ENCODE measurements at regions not wholly inside any gene's neighbourhood (a gene's known extent, or its start where the extent isn't known, plus 50 kb on each side); places are given as distances from the start of the nearest gene placed in this dataset.
"Not testable (repeated sequence)": the region's sequence is repeated elsewhere in the genome, so short reads cannot be mapped to it uniquely, and the experiment has no call there.

- Histone ChIP-seq H3K9me3 (ENCODE audit: insufficient read depth, low read depth, low read length) (peaks cover 10% of the 10 kb centered on the region; the same call in 1 of the 2 replicates), H3K9ac (ENCODE audit: low read depth, low read length, poor library complexity, severe bottlenecking) (no peak overlapping the region), H2AFZ (ENCODE audit: low read length) (no peak overlapping the region), H3K4me3 (ENCODE audit: low read length, poor library complexity, severe bottlenecking) (no peak overlapping the region), H3K27me3 (ENCODE audit: insufficient read depth, low read length, poor library complexity, severe bottlenecking) (no peaks in the 10 kb centered on the region), H3K36me3 (ENCODE audit: insufficient read depth, low read length) (no peaks in the 10 kb centered on the region), H3K4me2 (ENCODE audit: low read depth, low read length, poor library complexity, severe bottlenecking) (no peak overlapping the region), H3K79me2 (ENCODE audit: insufficient read depth, low read length) (no peaks in the 10 kb centered on the region), H4K20me1 (ENCODE audit: insufficient read depth, low read length, poor library complexity, severe bottlenecking) (no peaks in the 10 kb centered on the region), H3K9me2 (replicated peaks; ENCODE audit: low read depth, low read length) (no peaks in the 10 kb centered on the region), H3K4me1 (ENCODE audit: insufficient read depth, low read length, poor library complexity, severe bottlenecking) (peaks cover 11% of the 10 kb centered on the region), H3F3A (ENCODE audit: low read depth) (no peaks in the 10 kb centered on the region)
- TF ChIP-seq CTCF (conservative IDR thresholded peaks at IDR 0.05; ENCODE audit: low read length): no peak
- no peak for TF ChIP-seq EZH2phosphoT487 (IDR thresholded peaks at IDR 0.05; ENCODE audit: borderline replicate concordance)
These were observed 184.2 kb upstream of the TMEM196 start for GRCh38 chr7:19957664-19958063.

GRCh38 chr7:19954166-19954565 is 180.7 kb upstream of the TMEM196 start:
- not testable (repeated sequence) for H3K4me2 ChIP-seq (ENCODE audit: low read depth, low read length, poor library complexity, severe bottlenecking); H3K36me3 ChIP-seq (ENCODE audit: insufficient read depth, low read length); H3K4me3 ChIP-seq (ENCODE audit: low read length, poor library complexity, severe bottlenecking); H3K79me2 ChIP-seq (ENCODE audit: insufficient read depth, low read length); H3K9ac ChIP-seq (ENCODE audit: low read depth, low read length, poor library complexity, severe bottlenecking); H3K9me2 ChIP-seq (replicated peaks; ENCODE audit: low read depth, low read length); H3K27me3 ChIP-seq (ENCODE audit: insufficient read depth, low read length, poor library complexity, severe bottlenecking); H4K20me1 ChIP-seq (ENCODE audit: insufficient read depth, low read length, poor library complexity, severe bottlenecking); H3F3A ChIP-seq (ENCODE audit: low read depth); H3K9me3 ChIP-seq (ENCODE audit: insufficient read depth, low read depth, low read length); H2AFZ ChIP-seq (ENCODE audit: low read length)
- peaks cover 14% of the 10 kb centered on the region for H3K4me1 ChIP-seq (ENCODE audit: insufficient read depth, low read length, poor library complexity, severe bottlenecking)

GRCh38 chr7:19953411-19953810 is 180.0 kb upstream of the TMEM196 start:
- not testable (repeated sequence) for H4K20me1 ChIP-seq (ENCODE audit: insufficient read depth, low read length, poor library complexity, severe bottlenecking); H3K9ac ChIP-seq (ENCODE audit: low read depth, low read length, poor library complexity, severe bottlenecking); H3F3A ChIP-seq (ENCODE audit: low read depth); H3K9me2 ChIP-seq (replicated peaks; ENCODE audit: low read depth, low read length); H2AFZ ChIP-seq (ENCODE audit: low read length); H3K4me3 ChIP-seq (ENCODE audit: low read length, poor library complexity, severe bottlenecking); H3K9me3 ChIP-seq (ENCODE audit: insufficient read depth, low read depth, low read length); H3K36me3 ChIP-seq (ENCODE audit: insufficient read depth, low read length); H3K27me3 ChIP-seq (ENCODE audit: insufficient read depth, low read length, poor library complexity, severe bottlenecking); H3K79me2 ChIP-seq (ENCODE audit: insufficient read depth, low read length); H3K4me2 ChIP-seq (ENCODE audit: low read depth, low read length, poor library complexity, severe bottlenecking)
- peaks cover 13% of the 10 kb centered on the region for H3K4me1 ChIP-seq (ENCODE audit: insufficient read depth, low read length, poor library complexity, severe bottlenecking)

- H3K4me2 ChIP-seq (ENCODE audit: low read depth, low read length, poor library complexity, severe bottlenecking): no peak overlapping the region
- TF ChIP-seq CTCF (conservative IDR thresholded peaks at IDR 0.05; ENCODE audit: low read length): no peak
- no peak for TF ChIP-seq EZH2phosphoT487 (IDR thresholded peaks at IDR 0.05; ENCODE audit: borderline replicate concordance)
- H3K9me2 ChIP-seq (replicated peaks; ENCODE audit: low read depth, low read length): no peaks in the 10 kb centered on the region
- H3K4me1 ChIP-seq (ENCODE audit: insufficient read depth, low read length, poor library complexity, severe bottlenecking): peaks cover 2% of the 10 kb centered on the region
- H3K36me3 ChIP-seq (ENCODE audit: insufficient read depth, low read length): no peaks in the 10 kb centered on the region
- no peaks in the 10 kb centered on the region for H3F3A ChIP-seq (ENCODE audit: low read depth)
- no peaks in the 10 kb centered on the region for H4K20me1 ChIP-seq (ENCODE audit: insufficient read depth, low read length, poor library complexity, severe bottlenecking)
- no peaks in the 10 kb centered on the region for H3K79me2 ChIP-seq (ENCODE audit: insufficient read depth, low read length)
- no peak overlapping the region for H3K9ac ChIP-seq (ENCODE audit: low read depth, low read length, poor library complexity, severe bottlenecking)
- no peak overlapping the region for H3K4me3 ChIP-seq (ENCODE audit: low read length, poor library complexity, severe bottlenecking)
- H3K27me3 ChIP-seq (ENCODE audit: insufficient read depth, low read length, poor library complexity, severe bottlenecking): no peaks in the 10 kb centered on the region
- H2AFZ ChIP-seq (ENCODE audit: low read length): no peak overlapping the region
- H3K9me3 ChIP-seq (ENCODE audit: insufficient read depth, low read depth, low read length): no peaks in the 10 kb centered on the region
These were observed 174.7 kb upstream of the TMEM196 start for GRCh38 chr7:19948160-19948559.

All from Loucy (cell line).